Activated CD4-positive, alpha-beta memory T cell treated with anti-CD3 and anti-CD28 coated beads, Interleukin-2, amount 10 ng/mL, durations not matched to agents 7 days and 5 days (primary cell): ENCODE measurements at regions not wholly inside any gene's neighbourhood (a gene's known extent, or its start where the extent isn't known, plus 50 kb on each side); places are given as distances from the start of the nearest gene placed in this dataset.
"Not testable (repeated sequence)": the region's sequence is repeated elsewhere in the genome, so short reads cannot be mapped to it uniquely, and the experiment has no call there.

Experiments used
- CTCF ChIA-PET: fragments of 350-600 bp; sonication (Branson Sonifier 250); formaldehyde crosslinking; loops from one replicate; lab custom pipeline; 2021; ENCODE audit warnings: antibody characterized with exemption, inconsistent platforms; lab: Charles Lee
- POLR2A ChIA-PET: fragments of 350-600 bp; sonication (Branson Sonifier 250); formaldehyde crosslinking; loops from one replicate; lab custom pipeline; 2021; ENCODE audit warnings: antibody characterized with exemption; lab: Charles Lee
- DNase-seq: peaks from one replicate; pipeline ENCODE4 v3.0.0-alpha.2; 2020
- H3K27ac Mint-ChIP-seq: one replicate; pipeline ENCODE4 v1.8.0; 2021; ENCODE audit warnings: mild to moderate bottlenecking, mixed read lengths
- H3K27me3 Mint-ChIP-seq: one replicate; pipeline ENCODE4 v1.8.0; 2021; ENCODE audit warnings: mixed read lengths
- H3K36me3 Mint-ChIP-seq: one replicate; pipeline ENCODE4 v1.8.0; 2021; ENCODE audit warnings: low read depth, mixed read lengths
- H3K4me1 Mint-ChIP-seq: one replicate; pipeline ENCODE4 v1.8.0; 2021; ENCODE audit warnings: mixed read lengths
- H3K4me3 Mint-ChIP-seq: one replicate; pipeline ENCODE4 v1.8.0; 2021; ENCODE audit warnings: mild to moderate bottlenecking, mixed read lengths
- H3K9me3 Mint-ChIP-seq: one replicate; pipeline ENCODE4 v1.8.0; 2021; ENCODE audit warnings: mixed read lengths

DNA sequence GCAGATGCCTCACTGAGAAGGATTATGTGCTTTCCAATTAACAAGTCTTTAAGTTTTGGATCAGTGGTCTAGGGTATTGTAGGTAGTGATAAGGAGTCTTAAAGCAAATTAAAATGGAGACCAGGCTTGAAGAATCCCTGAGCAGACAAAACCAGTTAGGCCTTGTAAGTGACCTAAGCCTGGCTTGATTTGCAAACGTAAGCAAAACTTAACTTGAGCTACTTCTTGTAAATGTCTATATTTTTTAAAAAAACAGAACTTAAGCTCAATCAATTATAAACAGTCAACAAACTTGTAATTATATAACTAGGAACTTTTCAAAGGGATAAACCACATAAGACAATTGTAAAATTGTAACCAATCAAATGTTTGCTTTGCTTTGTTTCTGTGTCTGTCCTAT is 72.7 kb upstream of the NALF2 start:
- H3K27me3 Mint-ChIP-seq, result peaks cover 4% of the 10 kb centered on the region
- H3K4me3 Mint-ChIP-seq, result no peak overlapping the region
- H3K4me1 Mint-ChIP-seq, result no peaks in the 10 kb centered on the region
- H3K36me3 Mint-ChIP-seq, result no peaks in the 10 kb centered on the region
- no peak for DNase-seq
- ChIA-PET CTCF (no interaction called here), POLR2A (no interaction called here)
- H3K9me3 Mint-ChIP-seq, result no peaks in the 10 kb centered on the region
- H3K27ac Mint-ChIP-seq, result no peak overlapping the region

- no peak overlapping the region for H3K27ac Mint-ChIP-seq
- CTCF ChIA-PET, result no interaction called here
- no peak overlapping the region for H3K4me3 Mint-ChIP-seq
- H3K4me1 Mint-ChIP-seq, result no peaks in the 10 kb centered on the region
- DNase-seq, result no peak
- H3K9me3 Mint-ChIP-seq, result no peaks in the 10 kb centered on the region
- POLR2A ChIA-PET, result no interaction called here
- H3K36me3 Mint-ChIP-seq, result no peaks in the 10 kb centered on the region
- peaks cover 4% of the 10 kb centered on the region for H3K27me3 Mint-ChIP-seq
Observed at GRCh38 chrX:69430785-69431184, 73.3 kb upstream of the NALF2 start.

DNA sequence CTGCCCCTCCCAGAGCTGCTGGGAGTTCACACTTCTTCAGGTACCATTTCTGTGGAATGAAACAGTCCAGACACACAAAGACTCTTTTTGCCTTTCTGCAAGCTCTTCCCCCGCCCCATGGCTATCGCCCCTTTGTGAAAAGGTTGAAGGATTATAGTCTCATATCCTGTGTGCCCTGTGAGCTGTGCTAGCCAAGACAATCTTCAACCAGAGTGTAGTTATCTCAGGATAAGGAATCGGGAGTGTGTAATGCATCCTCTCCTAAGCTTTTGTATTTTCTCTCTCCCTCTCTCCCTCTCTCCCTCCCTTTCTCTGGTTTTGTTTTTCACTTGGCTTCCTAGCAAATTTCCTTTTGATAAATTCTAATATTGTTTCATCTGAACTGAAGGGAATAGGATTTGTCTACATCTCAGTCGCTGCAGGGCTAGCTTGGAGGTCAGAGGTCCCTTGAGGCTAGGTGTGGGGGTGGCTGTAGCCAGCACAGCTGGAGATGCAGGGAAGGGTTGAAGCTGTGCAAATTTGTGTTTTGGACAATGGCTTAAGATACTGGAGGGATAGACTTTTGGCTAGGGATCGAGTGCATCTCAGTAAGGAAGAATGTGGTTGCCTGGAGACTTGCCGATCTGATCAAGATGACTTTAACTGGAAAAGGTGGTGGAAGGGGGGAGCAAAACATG is 74.6 kb upstream of the NALF2 start:
- Mint-ChIP-seq H3K9me3 (no peaks in the 10 kb centered on the region), H3K36me3 (no peaks in the 10 kb centered on the region), H3K4me3 (no peak overlapping the region), H3K27me3 (peaks cover 4% of the 10 kb centered on the region), H3K4me1 (no peaks in the 10 kb centered on the region), H3K27ac (no peak overlapping the region)
- POLR2A ChIA-PET, result no interaction called here
- CTCF ChIA-PET, result no interaction called here
- no peak for DNase-seq

DNA sequence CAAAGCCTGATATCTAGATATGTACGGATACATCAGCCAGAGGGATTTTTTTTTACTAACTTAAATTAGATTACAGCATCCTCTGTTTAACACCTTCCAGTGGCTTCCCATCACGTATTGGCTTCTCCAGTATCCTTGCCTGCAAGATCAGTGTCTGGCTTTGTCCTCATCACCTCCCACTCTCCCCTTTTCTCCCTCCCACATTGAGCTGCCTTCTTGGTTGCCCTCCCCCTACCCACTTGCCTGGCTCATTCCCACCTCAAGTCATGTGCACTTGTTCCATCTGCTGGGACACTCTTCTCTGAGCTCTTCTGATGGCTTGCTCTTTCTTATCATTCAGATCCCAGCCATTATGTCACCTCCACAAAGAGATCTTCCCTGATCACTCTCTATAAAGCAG is 75.9 kb upstream of the NALF2 start:
- no peaks in the 10 kb centered on the region for H3K36me3 Mint-ChIP-seq
- peaks cover 4% of the 10 kb centered on the region for H3K27me3 Mint-ChIP-seq
- H3K27ac Mint-ChIP-seq, result no peak overlapping the region
- POLR2A ChIA-PET, result no interaction called here
- H3K4me1 Mint-ChIP-seq, result no peaks in the 10 kb centered on the region
- no peak for DNase-seq
- no peaks in the 10 kb centered on the region for H3K9me3 Mint-ChIP-seq
- H3K4me3 Mint-ChIP-seq, result no peak overlapping the region
- CTCF ChIA-PET, result no interaction called here

GRCh38 chrX:69424910-69425309 is 79.2 kb upstream of the NALF2 start:
- Mint-ChIP-seq H3K36me3 (no peaks in the 10 kb centered on the region), H3K4me1 (no peaks in the 10 kb centered on the region), H3K4me3 (no peak overlapping the region), H3K27ac (no peak overlapping the region), H3K27me3 (peaks cover 4% of the 10 kb centered on the region), H3K9me3 (no peaks in the 10 kb centered on the region)
- ChIA-PET CTCF (interaction anchor here (0.9 to 1.6 kb wide), 2 partner anchors 671 to 673 kb away, joined by 3 to 4 read pairs; no protein-coding TSS in a partner anchor), POLR2A (no interaction called here)
- no peak for DNase-seq

- CTCF ChIA-PET, result interaction anchor here (0.7 to 1.6 kb wide), 3 partner anchors 284 to 673 kb away, joined by 3 to 4 read pairs (median 3); no protein-coding TSS in a partner anchor
- H3K27ac Mint-ChIP-seq, result no peak overlapping the region
- H3K4me1 Mint-ChIP-seq, result no peaks in the 10 kb centered on the region
- H3K9me3 Mint-ChIP-seq, result no peaks in the 10 kb centered on the region
- H3K36me3 Mint-ChIP-seq, result no peaks in the 10 kb centered on the region
- POLR2A ChIA-PET, result no interaction called here
- no peak overlapping the region for H3K4me3 Mint-ChIP-seq
- H3K27me3 Mint-ChIP-seq, result no peaks in the 10 kb centered on the region
- DNase-seq, result no peak
Observed at GRCh38 chrX:69424161-69424560, 80.0 kb upstream of the NALF2 start.

DNA sequence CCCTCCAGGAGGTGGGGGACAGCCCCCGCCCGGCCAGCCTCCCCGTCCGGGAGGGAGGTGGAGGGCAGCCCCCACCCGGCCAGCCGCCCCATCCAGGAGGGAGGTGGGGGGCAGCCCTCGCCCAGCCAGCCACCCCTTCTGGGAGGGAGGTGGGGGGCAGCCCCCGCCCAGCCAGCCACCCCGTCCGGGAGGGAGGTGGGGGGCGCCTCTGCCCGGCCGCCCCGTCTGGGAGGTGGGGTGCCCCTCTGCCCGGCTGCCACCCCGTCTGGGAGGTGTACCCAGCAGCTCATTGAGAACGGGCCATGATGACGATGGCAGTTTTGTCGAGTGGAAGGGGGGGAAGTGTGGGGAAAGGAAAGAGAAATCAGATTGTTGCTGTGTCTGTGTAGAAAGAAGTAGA is 81.9 kb upstream of the NALF2 start:
- CTCF ChIA-PET, H3K9me3 Mint-ChIP-seq, H3K27ac Mint-ChIP-seq, H3K36me3 Mint-ChIP-seq, DNase-seq, H3K27me3 Mint-ChIP-seq, H3K4me1 Mint-ChIP-seq, H3K4me3 Mint-ChIP-seq, POLR2A ChIA-PET: not testable (repeated sequence)

DNA sequence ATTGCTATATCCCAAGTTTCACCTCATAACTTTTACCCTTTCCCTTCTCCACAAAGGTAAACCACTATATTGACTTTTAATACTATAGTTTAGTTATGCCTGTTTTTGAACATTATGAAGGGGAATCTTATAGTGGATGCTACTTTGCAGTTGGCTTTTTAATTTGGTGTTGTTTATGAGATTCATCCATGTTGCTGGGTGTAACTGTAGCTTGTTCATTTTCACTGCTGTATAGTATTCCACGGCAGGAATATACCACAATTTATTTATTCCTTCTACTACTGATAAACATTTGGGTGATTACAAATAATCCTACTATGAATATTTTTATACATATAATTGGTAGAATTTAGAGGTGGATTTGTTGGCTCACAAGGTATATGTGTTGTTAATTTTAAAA is 88.4 kb upstream of the NALF2 start:
- Mint-ChIP-seq H3K27me3 (no peaks in the 10 kb centered on the region), H3K4me3 (no peak overlapping the region), H3K4me1 (no peaks in the 10 kb centered on the region), H3K9me3 (peaks cover 2% of the 10 kb centered on the region), H3K27ac (no peak overlapping the region), H3K36me3 (no peaks in the 10 kb centered on the region)
- ChIA-PET CTCF (no interaction called here), POLR2A (no interaction called here)
- no peak for DNase-seq

- CTCF ChIA-PET, result no interaction called here
- POLR2A ChIA-PET, result no interaction called here
Observed at GRCh38 chrX:69412661-69413060, 91.5 kb upstream of the NALF2 start.

GRCh38 chrX:69398881-69399280 is 105.2 kb upstream of the NALF2 start:
- Mint-ChIP-seq H3K9me3 (no peaks in the 10 kb centered on the region), H3K4me1 (no peaks in the 10 kb centered on the region), H3K27ac (no peak overlapping the region), H3K27me3 (peaks cover 2% of the 10 kb centered on the region), H3K4me3 (no peak overlapping the region), H3K36me3 (no peaks in the 10 kb centered on the region)
- POLR2A ChIA-PET, result no interaction called here
- DNase-seq, result no peak
- CTCF ChIA-PET, result no interaction called here

More at GRCh38 chrX:69412661-69413060, 91.5 kb upstream of the NALF2 start:
- Mint-ChIP-seq H3K27me3 (no peaks in the 10 kb centered on the region), H3K4me1 (no peaks in the 10 kb centered on the region), H3K9me3 (peaks cover 2% of the 10 kb centered on the region), H3K36me3 (no peaks in the 10 kb centered on the region), H3K4me3 (no peak overlapping the region), H3K27ac (no peak overlapping the region)
- DNase-seq, result no peak

DNA sequence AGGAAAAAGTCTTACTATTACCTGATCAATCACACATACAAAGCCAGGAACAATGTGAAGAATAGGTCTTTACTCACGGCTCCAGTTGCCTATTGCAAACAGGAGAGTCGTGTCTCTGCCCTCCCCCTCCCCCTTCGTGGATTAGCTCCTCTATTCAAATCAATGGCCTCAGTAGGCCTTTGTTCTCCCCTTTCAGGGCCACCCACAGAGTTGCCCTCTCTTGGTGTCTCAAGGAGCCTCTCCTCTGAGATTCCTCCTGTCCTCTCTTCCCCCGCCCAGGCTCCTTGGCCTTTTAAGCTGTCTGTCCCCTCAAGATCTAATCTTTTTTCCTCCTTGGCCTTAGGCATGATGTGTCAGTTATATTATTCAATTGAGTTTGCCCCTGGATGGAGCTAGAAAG is 107.2 kb upstream of the NALF2 start:
- peaks cover 2% of the 10 kb centered on the region for H3K27me3 Mint-ChIP-seq
- no peak overlapping the region for H3K27ac Mint-ChIP-seq
- no peaks in the 10 kb centered on the region for H3K4me1 Mint-ChIP-seq
- DNase-seq, result no peak
- ChIA-PET POLR2A (no interaction called here), CTCF (no interaction called here)
- H3K9me3 Mint-ChIP-seq, result no peaks in the 10 kb centered on the region
- H3K36me3 Mint-ChIP-seq, result no peaks in the 10 kb centered on the region
- no peak overlapping the region for H3K4me3 Mint-ChIP-seq

- H3K36me3 Mint-ChIP-seq, result no peaks in the 10 kb centered on the region
- ChIA-PET POLR2A (no interaction called here), CTCF (interaction anchor here (1.3 kb wide), 1 partner anchor 9 kb away, joined by 7 read pairs; no protein-coding TSS in a partner anchor)
- H3K9me3 Mint-ChIP-seq, result no peaks in the 10 kb centered on the region
- H3K27me3 Mint-ChIP-seq, result peaks cover 2% of the 10 kb centered on the region
- no peak overlapping the region for H3K27ac Mint-ChIP-seq
- no peaks in the 10 kb centered on the region for H3K4me1 Mint-ChIP-seq
- no peak overlapping the region for H3K4me3 Mint-ChIP-seq
- DNase-seq, result no peak
Observed at GRCh38 chrX:69395306-69395705, 108.8 kb upstream of the NALF2 start.

GRCh38 chrX:69389101-69389501 is 115.0 kb upstream of the NALF2 start:
- H3K36me3 Mint-ChIP-seq, result no peaks in the 10 kb centered on the region
- DNase-seq, result no peak
- ChIA-PET POLR2A (no interaction called here), CTCF (no interaction called here)
- H3K4me1 Mint-ChIP-seq, result no peaks in the 10 kb centered on the region
- no peaks in the 10 kb centered on the region for H3K9me3 Mint-ChIP-seq
- H3K4me3 Mint-ChIP-seq, result no peak overlapping the region
- no peak overlapping the region for H3K27ac Mint-ChIP-seq
- peaks cover 2% of the 10 kb centered on the region for H3K27me3 Mint-ChIP-seq

- H3K27ac Mint-ChIP-seq, result no peak overlapping the region
- H3K4me3 Mint-ChIP-seq, result no peak overlapping the region
- H3K4me1 Mint-ChIP-seq, result no peaks in the 10 kb centered on the region
- CTCF ChIA-PET, result no interaction called here
- peaks cover 2% of the 10 kb centered on the region for H3K27me3 Mint-ChIP-seq
- H3K9me3 Mint-ChIP-seq, result no peaks in the 10 kb centered on the region
- H3K36me3 Mint-ChIP-seq, result no peaks in the 10 kb centered on the region
- DNase-seq, result no peak
- POLR2A ChIA-PET, result no interaction called here
Observed at GRCh38 chrX:69388526-69388925, 115.6 kb upstream of the NALF2 start.
